ENCODE measurements at regions not wholly inside any gene's neighbourhood (a gene's known extent, or its start where the extent isn't known, plus 50 kb on each side); places are given as distances from the start of the nearest gene placed in this dataset.

GRCh38 chr1:168795681-168796080 is 66.7 kb upstream of the DPT start:
- TF ChIP-seq POLR2A (IDR thresholded peaks at IDR 0.05; ENCODE audit: low read length) (no peak), GATA1 (IDR thresholded peaks at IDR 0.05; ENCODE audit: low read depth, low read length) (no peak)
